ENCODE measurements at regions not wholly inside any gene's neighbourhood (a gene's known extent, or its start where the extent isn't known, plus 50 kb on each side); places are given as distances from the start of the nearest gene placed in this dataset.
"Not testable (repeated sequence)": the region's sequence is repeated elsewhere in the genome, so short reads cannot be mapped to it uniquely, and the experiment has no call there.

DNA sequence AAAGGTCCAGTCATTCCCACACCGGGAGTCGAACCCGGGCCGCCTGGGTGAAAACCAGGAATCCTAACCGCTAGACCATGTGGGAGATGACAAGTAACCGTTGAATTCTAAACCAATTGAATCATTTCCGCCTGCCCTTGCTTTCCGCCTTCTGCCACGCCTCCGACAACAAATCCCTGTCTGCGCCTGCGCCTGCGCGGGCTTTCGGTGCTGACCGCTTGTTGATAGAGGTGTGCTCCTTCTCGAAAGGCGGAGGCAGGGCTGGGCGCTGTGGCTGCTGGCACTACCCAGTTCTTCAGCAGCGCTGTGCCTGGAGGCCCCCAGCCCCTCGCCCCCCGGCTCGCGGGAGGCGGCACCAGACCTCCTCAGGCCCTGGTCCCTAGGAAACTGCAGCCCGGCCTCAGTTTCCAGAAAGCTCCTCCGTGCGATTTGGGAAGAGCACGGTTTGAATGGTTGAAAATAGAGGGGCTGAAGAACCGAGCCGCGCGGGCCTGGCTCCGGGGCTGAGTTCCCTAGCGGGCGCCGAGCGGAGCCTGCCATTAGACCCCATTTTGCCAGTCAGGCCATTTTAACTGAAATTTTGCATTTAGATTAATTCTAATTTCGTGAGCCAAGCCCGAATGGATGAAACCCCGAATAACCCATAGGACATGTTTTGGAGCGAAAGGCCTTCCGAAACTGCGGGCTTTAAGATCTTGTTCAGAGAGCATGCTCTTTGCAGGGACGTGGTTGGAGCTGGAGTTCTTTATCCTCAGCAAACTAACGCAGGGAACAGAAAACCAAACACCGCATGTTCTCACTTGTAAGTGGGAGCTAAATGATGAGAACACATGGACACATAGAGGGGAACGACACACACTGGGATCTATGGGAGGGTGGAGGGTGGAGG is 219.3 kb upstream of the ATP10A start:
- peak; percentile 59 to 99 (median 94) for DNase-seq

DNA sequence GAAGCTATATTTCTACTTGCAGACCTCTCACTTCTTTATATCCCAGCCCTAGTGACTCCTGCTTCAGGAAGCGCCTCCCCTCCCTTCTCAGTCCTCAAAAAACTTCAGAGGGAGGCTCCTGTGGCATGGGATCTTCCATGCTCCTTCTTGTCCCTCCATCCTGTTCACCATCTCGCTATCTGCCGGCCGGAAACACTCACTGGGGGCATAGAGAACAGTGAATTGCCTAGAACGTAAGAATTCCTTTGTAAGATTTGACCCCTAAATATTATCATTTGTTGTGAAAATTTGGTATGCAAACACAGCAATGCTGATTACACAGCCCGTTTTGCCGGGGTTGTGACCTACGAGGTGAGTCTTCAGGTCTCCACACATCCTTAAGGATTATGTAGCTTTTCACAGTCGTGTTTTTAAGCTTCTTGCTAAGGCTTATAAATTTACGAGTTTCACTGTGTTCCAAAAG is 218.7 kb upstream of the ATP10A start:
- peak in 2 of 56 donors; percentile 58 to 60 for DNase-seq

DNA sequence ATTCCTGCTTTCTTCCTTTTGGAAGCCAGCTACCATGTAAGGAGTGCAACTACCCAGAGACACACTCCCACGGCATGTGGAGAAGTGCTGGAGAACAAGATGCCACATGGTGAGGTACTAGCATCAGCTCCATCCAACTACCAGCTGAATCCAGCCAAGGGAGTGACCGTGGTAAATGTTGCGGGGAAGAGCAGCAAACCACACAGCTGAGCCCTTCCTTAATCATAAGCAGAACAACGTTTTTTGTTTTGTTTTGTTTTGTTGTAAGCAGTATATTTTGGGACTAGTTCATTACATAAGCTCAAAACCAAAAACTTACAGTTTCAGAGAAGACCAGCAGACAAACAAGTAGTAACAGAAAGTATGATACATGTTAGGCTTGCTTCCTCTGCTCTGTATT is 212.6 kb upstream of the ATP10A start:
- no peak for DNase-seq

DNA sequence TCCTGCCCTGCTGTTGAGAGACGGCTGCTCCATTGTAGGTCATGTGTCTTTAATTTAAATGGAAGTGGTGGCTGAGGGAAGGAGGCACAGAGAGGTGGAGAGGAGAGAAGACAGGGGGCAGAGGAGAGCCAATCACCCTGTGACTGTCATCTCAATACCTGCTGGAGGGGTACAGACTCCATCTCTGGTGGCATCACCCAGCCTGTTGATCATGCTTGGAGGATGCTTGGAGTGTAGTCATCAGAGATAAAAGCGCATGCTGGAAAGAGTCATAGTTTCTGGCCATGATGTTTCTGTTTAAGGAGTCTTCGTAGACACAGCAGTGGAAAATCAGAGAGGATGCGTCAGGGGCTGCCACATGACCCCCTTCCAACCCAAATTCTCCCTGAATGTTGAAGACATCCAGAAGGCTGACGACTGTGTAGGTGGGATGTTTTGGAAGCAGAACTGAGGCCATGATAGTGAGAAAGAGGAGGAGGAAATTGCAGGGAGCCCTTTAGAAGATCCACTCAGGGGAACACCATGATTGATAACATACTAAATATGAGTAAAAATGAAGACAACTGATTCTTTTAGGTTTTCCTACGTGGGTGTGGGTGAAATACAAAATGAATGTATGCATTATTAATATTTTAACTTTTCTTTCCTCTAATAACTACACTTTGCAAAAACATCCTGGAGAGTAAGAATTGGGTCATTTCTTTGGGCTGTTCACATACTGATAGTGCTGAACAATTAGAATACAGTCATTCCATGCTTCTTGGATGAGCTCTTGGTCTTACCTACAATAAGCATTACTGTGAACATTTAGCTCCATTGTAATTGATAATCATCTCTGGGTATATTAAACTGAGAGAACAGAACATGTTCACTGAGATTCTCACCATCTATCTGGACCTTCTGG is 210.6 kb upstream of the ATP10A start:
- DNase-seq = no peak

DNA sequence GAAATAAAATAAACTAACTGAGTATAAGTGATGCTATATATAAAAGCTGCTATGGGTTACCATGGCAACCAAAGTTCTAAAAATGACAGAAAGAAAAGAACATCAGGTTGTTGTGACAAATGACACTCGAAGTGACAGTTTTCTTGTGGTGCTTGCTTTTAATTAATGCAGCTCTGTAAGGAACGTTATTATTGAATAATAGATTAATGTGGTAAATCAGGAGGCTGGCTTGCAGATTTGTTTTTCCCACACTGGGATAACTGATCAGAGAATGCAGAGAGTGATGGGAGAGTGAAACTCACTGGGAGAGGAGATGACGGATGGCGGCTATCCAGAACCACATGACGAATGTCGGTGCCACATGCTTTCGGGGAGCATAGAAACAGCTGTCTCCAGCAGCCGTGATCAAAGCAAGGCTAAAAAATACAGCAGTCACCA is 207.0 kb upstream of the ATP10A start:
- DNase-seq = peak in 20 of 56 donors; percentile 2 to 68 (median 28)

DNA sequence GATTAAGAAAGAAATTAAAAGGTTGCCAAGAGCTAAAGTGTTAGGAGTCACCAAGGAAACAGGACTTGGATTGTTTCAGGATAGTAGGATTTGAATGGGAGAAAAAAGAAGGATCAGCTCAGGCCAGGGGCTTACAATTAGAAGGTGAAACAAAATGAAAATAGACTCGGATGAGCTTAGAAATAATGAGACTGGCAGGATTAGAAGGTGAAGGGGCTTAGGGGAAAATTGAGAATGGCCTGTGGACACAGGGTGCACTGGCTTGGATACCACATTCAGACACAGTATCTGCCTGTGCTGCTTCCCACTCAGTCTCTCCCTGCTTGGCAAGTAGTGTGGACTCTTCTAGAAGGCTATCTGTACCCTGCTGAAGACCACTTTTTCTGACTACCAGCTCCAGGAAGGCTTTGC is 206.1 kb upstream of the ATP10A start:
- DNase-seq = no peak

DNA sequence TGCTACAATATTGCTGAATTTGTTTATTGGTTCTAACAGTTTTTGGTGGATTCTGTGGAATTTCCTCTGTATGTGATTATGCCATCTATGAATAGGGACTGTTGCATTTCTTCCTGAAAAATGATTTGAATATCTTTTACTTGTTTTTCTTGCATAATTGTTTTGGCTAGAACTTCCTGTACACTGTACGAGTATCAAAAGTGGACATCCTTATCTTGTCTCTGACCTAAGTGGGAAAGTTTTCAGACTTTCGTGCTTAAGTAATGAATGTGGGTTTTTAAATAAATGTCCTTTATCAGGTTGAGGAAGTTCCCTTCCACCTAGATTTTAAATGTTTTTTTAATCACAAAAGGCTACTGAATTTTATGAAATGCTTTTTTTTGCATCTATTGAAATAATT is 203.8 kb upstream of the ATP10A start:
- DNase-seq = no peak

DNA sequence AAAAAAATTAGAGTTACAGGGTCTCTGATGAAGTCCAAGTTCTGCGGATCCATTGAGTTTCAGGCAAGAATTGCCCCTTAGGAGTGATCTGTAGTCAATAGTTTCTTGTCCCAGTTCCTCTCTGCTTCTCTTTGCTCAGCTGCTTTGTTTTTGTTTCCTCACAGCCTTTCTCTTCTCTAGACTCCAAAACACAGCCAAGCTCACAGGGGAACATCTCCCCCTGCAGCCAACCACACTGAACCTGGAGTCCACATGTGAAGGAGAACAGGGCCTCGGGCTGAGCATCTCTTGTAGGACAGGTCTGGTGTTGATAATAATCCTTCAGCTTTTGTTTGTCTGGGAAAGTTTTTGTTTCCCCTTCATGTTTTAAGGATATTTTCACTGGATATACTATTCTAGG is 202.6 kb upstream of the ATP10A start:
- no peak for DNase-seq

DNA sequence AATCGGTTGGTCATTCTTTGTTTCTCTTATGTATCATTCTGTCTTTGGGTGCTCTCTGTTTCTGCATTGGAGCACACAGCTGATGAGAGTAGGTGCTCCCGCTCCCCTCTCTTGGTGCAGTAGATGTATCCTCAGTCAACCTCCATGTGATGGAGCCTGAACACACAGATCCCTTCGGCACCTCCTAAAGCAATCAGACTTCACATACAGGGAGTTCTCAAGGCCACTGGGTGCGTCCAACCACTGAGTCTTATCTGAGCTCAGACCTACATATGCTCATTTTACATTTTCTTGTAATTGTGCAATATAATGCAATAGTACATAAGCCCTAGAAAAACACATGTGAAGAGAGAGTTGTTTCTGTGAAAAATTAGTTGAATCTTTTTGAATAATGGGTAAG is 198.1 kb upstream of the ATP10A start:
- DNase-seq = no peak

DNA sequence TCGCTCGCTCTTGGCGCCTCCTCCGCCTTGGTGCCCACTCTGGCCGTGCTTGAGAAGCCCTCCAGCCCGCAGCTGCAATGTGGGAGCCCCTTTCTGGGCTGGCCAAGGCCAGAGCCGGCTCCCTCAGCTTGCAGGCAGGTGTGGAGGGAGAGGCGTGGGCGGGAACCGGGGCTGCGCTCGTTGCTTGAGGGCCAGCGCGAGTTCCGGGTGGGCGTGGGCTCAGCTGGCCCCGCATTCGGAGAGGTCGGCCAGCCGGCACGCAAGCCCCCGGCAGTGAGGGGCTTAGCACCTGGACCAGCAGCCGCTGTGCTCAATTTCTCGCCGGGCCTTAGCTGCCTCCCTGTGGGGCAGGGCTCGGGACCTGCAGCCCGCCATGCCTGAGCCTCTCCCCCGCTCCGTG is 193.6 kb upstream of the ATP10A start:
- not testable (repeated sequence) for DNase-seq

DNA sequence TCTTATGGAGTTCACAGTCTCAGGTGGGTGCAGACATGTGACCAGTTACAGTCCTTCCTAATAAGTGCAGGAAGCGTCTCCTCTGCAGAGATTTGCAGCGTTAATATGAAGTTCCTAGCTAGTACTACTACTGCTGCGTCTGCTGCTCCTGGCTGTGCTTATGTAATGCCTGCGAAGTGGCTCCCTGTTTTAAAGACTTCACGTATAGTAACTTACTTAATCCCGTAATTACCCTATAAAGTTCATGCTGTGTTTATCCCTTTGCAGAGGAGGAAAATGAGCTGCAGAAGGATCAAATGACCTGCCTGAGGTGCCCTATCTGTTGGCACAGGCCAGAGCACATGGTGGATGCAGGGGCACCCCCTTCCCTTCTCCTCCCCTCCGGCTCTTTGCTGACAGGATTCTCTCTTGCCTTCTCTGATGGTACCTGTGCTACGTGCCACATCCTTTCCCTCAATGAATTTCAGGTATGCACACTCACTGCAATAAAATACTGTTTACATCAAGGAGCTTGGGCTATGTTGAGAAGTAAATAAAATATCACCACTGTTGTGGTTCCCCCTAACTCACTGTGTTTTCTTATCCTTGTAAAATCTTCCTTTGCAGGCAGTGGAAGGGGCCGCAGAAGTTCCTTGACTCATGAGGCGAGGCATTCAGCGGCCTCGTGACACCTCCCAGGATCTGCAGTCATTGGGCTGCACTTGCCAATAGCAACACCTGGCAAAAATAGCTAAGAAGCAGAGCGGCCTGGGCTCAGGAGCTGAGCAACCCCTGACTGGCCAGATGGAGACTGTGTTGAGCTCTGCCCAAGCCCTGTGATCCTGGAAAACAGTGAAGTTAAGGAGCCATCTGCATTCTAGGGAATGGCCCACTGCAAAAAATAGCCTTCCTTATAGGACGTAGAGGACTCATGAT is 188.9 kb upstream of the ATP10A start:
- peak in 8 of 56 donors; percentile 10 to 44 (median 16) for DNase-seq

DNA sequence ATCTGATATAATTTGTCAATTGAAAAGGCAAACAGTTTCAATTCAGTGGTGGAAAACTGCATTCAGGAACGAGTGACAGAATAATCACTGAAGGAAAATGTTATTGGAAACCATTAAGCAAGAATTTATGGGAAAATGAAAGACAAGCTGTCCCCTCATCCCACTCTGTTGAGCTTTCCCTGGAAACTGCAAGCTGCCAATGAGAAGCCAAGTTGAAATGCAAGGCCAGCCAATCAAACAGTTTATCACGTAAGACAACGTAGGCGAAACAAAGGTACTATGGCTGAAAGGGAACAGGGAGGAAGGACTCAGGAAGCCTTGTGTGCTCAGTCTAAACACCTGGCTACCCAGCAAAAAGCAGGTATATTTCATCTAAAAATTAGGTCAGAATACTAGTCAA is 187.9 kb upstream of the ATP10A start:
- DNase-seq = peak in 15 of 56 donors; percentile 8 to 61 (median 36)

DNA sequence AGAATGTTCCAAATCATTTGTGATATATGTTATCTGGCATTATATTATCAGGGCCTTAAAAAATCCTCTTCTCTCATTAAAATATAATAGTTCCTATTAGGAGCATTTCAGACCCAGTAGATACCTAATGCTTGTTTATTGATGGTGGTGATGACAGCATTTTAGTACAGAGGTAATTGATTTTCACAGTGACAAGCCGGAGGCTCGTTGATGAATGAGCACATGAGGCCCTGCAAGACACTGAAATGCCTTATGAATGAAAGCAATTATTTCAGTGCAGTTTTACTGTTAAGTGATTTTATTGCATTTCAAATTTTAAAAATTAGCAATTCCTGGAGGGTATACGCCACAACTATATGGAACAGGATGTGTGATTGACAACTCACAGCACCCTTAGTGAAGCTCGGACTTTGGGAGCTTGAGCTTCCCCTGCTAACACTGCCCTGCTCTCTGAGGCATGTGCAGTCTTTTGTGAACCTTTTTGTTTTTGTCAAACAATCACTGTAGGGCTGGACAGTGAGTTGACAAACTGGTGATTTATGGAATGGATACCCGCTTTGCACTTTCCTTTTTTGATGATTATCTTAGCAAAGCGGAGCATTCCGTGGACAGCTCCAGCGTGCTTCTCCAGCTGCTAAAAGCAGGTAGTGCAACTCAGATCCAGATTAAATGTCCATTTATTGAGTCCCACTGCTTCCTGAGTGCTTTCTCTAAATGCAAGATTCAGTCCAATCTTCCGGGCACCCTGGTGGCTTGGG is 187.0 kb upstream of the ATP10A start:
- DNase-seq = no peak

DNA sequence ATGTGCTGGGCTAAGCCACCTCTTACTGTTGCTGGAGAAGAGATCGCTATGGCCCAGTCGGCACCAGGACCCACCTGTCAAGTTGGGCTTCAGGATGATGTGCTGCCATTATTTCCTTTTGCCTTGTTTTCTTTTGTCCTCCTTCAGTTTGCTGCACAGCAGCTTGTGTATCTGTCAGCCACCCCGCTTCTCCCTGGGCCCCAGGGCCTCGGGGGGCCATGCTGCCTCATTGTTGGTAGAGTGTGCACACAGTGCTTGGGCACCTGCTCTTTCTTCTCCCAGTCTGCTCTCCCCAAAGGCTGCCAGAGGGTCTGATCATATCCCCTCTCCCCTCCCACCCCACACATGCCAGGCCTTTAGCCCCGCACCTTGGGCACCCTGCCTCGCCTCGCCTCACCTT is 185.5 kb upstream of the ATP10A start:
- no peak for DNase-seq

DNA sequence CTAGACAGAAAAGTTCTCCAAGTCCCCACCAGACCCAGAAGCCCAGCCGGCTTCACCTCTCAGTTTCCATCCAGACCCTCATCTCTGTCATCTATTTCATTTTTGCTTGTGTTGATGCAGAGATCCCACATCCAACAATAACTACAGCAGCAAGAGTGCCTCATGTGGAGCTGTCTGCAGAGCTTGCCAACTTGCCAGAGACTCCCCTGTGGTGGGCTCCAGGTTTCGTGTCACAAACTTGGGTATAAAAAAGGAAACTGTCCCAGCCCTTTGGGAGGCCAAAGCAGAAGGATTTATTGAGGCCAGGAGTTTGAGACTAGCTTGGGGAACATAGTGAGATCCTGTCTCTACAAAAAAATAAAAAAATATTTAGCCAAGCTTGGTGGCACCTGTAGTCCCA is 182.4 kb upstream of the ATP10A start:
- DNase-seq = no peak

DNA sequence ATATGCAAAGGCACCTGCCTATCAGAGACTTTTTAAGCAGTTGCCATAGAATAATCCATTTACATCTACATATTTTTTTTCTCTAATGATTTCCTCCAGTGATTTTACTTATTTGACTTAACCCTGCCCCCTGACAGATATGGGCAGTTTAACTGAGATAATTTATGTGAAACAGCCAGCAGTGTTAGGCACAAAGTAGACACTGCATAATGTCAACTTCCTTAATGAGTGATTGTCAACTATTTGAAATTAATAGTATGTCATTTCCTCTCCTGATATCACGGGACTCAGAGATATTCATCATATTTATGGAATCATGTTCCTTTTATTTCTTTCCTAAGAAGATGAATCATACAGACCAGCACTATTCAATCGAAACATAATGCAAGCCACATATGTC is 179.9 kb upstream of the ATP10A start:
- no peak for DNase-seq

DNA sequence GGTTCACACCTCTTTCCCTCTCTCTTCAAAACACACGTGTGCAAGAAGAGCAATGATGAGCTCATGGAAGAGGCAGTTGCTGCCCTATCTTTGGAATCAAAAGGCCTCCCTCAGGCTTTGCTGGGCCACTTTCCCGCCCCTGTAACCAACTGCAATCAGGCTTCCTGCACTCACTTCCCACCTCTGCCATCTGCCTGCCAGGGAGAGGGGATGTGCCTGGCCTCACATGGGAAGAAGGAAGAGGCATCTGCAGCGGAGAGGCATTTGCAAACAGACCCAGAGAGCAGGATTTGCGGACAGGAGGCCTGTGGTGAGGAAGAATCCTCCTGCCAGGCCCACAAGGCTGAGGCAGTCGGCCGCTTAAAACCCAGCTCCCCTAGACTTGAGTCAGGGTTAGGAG is 175.6 kb upstream of the ATP10A start:
- DNase-seq = no peak

DNA sequence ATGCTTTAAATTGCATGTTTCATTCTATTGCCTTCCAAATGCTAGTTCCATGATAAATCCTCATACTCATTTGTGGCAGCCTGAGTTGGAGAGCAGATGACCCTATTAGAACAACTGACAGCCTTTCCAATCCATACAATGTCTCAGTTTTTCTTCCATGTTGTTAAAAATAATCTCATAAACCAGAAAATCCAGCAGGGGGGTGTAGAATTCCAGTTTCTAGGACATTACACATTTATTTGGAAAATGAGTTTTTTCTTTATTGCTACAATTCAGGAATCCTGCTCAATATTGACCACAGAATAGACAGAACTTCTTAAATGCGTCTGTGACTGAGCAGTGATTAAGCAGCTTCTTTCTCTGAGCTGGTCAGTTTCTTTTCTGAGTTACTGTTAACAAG is 174.2 kb upstream of the ATP10A start:
- DNase-seq = no peak

DNA sequence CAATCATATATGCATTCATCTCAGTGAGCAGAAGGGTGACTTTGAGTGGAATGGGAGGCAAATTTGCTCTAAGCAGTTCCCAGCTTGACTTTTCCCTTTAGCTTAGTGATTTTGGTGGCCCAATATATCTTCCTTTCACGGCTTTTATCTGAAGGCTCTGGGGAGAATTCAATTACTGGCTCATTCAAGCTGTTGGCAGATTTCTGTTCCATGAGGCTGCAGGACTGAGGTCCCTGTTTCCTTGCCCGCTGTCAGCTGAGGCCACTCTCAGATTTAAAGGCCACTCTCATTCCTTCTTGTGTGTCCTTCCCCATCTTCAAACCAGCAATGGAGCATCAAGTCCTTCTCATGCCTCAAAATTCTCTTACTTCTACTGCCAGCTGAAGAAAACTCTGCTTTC is 170.4 kb upstream of the ATP10A start:
- DNase-seq = no peak

DNA sequence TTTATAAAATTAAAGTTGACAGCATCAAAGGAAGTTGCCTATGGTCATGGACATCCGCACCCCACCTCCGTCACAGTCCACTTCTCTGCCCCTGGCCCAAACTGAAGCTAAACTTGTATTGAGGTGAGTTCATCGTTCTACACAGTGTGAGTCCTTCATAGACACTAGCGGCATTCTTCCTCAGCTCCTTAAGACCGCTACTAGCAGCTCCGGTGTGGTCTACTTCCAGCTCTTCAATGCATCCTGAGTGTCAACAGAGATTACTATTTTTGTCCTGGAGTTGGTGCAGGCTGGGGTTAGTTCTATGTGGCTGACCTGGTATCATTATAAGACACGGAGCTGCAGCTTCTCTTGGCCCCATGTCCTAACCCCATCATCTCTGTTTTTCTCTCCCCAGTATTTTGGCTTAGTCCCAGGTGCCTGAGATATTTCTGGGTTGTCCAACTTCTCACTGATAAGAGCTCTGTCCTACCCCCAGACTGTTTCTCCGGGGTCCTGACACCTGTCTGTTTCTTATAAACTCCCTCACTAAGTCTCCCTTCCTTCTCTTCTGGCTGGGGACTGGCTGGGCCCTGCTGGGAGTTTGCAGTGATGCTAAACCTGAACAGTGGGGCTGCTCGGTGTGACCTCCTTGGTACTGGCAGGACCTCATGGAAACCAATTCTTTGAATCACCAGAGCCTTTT is 169.2 kb upstream of the ATP10A start:
- DNase-seq = no peak
